GM08714 (cell line): ENCODE measurements at regions not wholly inside any gene's neighbourhood (a gene's known extent, or its start where the extent isn't known, plus 50 kb on each side); places are given as distances from the start of the nearest gene placed in this dataset.
"Not testable (repeated sequence)": the region's sequence is repeated elsewhere in the genome, so short reads cannot be mapped to it uniquely, and the experiment has no call there.

Source experiments
- H3K4me3 ChIP-seq: fragments of 200-500 bp; sonication (Bioruptor generic); 2 replicates; pipeline ENCODE4 v1.5.1; 2014; ENCODE audit warnings: mild to moderate bottlenecking, low read length, inconsistent platforms
- ZNF274 ChIP-seq: IDR thresholded peaks from 2 replicates; pipeline ENCODE4 v1.6.1; 2012; ENCODE audit warnings: mild to moderate bottlenecking, low read depth, low read length

- no peak for TF ChIP-seq ZNF274
- no peak overlapping the region; the same call in 1 of the 2 replicates for H3K4me3 ChIP-seq
Measured at GRCh38 chr12:16833376-16834015, 227.5 kb upstream of the LMO3 start.

GRCh38 chr12:16828891-16829290 is 222.9 kb upstream of the LMO3 start:
- H3K4me3 ChIP-seq, result no peak overlapping the region; the same call in 1 of the 2 replicates
- TF ChIP-seq ZNF274, result no peak

DNA sequence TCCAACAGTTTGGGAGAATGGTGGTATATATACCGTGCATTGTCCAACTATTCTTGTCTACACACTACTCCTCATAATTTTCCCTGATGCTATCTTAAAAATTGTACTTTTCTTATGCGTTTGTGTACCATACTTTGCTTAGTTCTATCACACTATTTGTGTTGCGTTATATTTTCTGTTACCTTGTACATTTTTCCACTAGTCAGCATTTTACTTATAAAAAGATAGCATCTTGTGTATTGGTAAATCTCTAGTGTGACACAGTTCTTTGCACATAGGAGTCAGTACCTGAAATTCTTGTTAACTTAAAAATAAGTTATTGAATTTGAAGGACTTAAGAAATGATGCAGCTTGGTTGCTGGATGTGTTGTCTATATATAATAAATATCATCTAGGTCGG is 201.8 kb upstream of the LMO3 start:
- no peak for TF ChIP-seq ZNF274
- no peak overlapping the region for H3K4me3 ChIP-seq

DNA sequence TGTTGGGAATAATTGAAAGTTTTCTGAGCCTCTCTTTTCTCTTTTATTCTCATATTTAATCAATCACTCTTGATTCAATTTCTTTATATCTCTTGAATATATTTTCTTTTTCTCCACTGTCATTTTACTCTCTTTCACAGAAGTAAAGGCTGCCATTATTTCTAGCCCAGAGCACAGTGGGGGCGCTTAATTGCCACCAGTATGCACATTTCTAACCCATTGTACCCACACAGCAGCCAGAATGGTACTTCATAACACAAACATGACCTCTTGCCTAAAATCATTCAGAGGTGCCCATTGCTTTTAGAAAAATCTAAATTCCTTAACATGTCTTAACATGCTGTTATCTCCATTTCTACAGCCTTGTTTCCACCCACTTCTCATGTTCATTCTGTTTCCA is 190.2 kb upstream of the LMO3 start:
- TF ChIP-seq ZNF274, result no peak
- H3K4me3 ChIP-seq, result no peak overlapping the region

DNA sequence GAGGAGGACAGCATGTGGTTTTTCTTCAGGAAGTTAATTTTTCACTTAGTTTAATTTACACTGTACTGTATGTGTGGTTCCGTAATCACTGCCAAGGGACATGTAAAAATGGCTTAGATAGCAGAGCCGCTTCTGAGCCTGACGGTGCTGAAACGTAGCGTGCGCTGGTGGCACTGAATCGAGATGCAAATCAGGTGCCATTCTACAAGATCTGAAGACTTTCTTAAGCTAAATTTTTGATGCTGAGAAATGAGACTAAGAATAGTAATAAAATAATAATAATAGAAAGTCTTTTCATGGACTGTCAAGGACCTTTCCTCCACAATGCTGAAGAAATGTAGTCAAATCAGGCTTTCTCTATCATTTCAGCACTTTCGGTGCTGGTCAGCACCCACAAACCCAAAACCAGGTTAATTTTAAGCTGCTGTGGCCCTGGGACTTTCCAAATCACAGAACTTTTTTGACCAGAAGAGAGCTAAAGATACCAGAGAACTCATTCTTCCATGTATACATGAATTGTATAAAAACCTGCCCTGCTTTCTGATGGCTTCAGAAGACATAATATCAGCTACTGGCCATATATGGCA is 183.3 kb upstream of the LMO3 start:
- no peak for TF ChIP-seq ZNF274
- H3K4me3 ChIP-seq, result peak overlapping the region; percentile 45

GRCh38 chr12:16788506-16789203 is 182.7 kb upstream of the LMO3 start:
- no peak for TF ChIP-seq ZNF274
- H3K4me3 ChIP-seq, result peak overlapping the region; percentile 45

GRCh38 chr12:16785953-16786352 is 180.0 kb upstream of the LMO3 start:
- no peak overlapping the region for H3K4me3 ChIP-seq
- no peak for TF ChIP-seq ZNF274

DNA sequence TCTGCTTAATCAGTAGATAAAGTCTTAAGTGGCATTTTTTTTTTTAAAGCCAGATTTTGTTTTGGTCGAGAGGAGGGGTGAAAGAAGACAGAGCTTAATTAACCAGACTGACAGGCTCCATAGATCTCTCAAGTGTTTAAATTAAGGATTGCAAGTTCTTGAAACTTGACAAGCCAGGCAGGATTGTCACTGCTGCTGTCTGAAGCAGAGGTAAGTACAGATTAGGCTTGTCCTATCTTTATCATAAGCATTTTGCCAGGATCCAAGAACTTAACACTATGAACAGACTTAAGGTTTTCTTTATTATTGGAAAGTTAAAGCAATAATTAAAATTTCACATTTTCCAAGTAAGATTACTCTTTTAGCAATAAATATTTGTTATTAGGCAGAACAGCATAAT is 179.6 kb upstream of the LMO3 start:
- H3K4me3 ChIP-seq, result no peak overlapping the region
- TF ChIP-seq ZNF274, result no peak

GRCh38 chr12:16769129-16769528 is 163.2 kb upstream of the LMO3 start:
- not testable (repeated sequence) for H3K4me3 ChIP-seq

GRCh38 chr12:16766736-16767135 is 160.8 kb upstream of the LMO3 start:
- H3K4me3 ChIP-seq, result no peak overlapping the region
- TF ChIP-seq ZNF274, result no peak

- TF ChIP-seq ZNF274, result no peak
- no peak overlapping the region for H3K4me3 ChIP-seq
Measured at GRCh38 chr12:16763901-16764300, 157.9 kb upstream of the LMO3 start.

- no peak overlapping the region for H3K4me3 ChIP-seq
- no peak for TF ChIP-seq ZNF274
Measured at GRCh38 chr12:16756833-16757555, 151.0 kb upstream of the LMO3 start.

- H3K4me3 ChIP-seq, result no peak overlapping the region
- no peak for TF ChIP-seq ZNF274
Measured at GRCh38 chr12:16730772-16731171, 124.8 kb upstream of the LMO3 start.

GRCh38 chr12:16726879-16727278 is 120.9 kb upstream of the LMO3 start:
- no peak for TF ChIP-seq ZNF274
- H3K4me3 ChIP-seq, result no peak overlapping the region
